ENCODE measurements at regions not wholly inside any gene's neighbourhood (a gene's known extent, or its start where the extent isn't known, plus 50 kb on each side); places are given as distances from the start of the nearest gene placed in this dataset.
A peak's percentile ranks its signal among the peaks of the same experiment; 100 is the strongest.

DNA sequence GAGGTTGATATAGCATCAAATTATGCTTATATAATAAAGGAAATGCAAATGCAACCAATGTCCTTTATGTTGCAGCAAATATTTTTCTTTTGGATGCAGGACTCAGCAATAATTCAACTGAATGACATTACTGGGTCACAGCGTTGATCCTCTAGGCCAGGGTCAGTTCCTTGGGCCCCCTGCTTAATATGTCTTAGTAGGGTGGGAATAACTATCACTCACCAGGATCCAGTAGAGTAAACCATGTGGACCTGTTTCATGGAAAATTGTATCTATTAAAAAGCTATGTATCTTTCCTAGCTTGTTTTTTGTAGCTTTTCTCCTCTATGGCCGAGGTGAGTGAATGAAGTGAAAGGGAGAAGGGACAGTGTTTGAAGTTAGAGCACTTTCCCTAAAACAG, 161.5 kb upstream of the SSTR1 start:
- Histone ChIP-seq H3F3A (ENCODE audit: insufficient read depth, low read length, poor library complexity, severe bottlenecking) (no peaks in the 10 kb centered on the region), H3K9me3 (ENCODE audit: low read length) (no peaks in the 10 kb centered on the region), H3K27me3 (ENCODE audit: insufficient read depth, low read depth, low read length) (no peaks in the 10 kb centered on the region), H3K36me3 (ENCODE audit: insufficient read depth, low read length) (no peaks in the 10 kb centered on the region), H2AFZ (ENCODE audit: low read depth, low read length) (no peak overlapping the region), H4K20me1 (ENCODE audit: insufficient read depth) (no peaks in the 10 kb centered on the region), H3K9me2 (ENCODE audit: insufficient read depth, low read length) (no peaks in the 10 kb centered on the region), H3K4me3 (ENCODE audit: low read length) (no peak overlapping the region), H3K79me2 (replicated peaks; ENCODE audit: insufficient read depth, low read length) (no peaks in the 10 kb centered on the region), H3K4me2 (ENCODE audit: low read length) (no peak overlapping the region), H3K27ac (ENCODE audit: low read length) (no peak overlapping the region), H3K9ac (ENCODE audit: low read length) (no peak overlapping the region)
- TF ChIP-seq, protein P1, sequence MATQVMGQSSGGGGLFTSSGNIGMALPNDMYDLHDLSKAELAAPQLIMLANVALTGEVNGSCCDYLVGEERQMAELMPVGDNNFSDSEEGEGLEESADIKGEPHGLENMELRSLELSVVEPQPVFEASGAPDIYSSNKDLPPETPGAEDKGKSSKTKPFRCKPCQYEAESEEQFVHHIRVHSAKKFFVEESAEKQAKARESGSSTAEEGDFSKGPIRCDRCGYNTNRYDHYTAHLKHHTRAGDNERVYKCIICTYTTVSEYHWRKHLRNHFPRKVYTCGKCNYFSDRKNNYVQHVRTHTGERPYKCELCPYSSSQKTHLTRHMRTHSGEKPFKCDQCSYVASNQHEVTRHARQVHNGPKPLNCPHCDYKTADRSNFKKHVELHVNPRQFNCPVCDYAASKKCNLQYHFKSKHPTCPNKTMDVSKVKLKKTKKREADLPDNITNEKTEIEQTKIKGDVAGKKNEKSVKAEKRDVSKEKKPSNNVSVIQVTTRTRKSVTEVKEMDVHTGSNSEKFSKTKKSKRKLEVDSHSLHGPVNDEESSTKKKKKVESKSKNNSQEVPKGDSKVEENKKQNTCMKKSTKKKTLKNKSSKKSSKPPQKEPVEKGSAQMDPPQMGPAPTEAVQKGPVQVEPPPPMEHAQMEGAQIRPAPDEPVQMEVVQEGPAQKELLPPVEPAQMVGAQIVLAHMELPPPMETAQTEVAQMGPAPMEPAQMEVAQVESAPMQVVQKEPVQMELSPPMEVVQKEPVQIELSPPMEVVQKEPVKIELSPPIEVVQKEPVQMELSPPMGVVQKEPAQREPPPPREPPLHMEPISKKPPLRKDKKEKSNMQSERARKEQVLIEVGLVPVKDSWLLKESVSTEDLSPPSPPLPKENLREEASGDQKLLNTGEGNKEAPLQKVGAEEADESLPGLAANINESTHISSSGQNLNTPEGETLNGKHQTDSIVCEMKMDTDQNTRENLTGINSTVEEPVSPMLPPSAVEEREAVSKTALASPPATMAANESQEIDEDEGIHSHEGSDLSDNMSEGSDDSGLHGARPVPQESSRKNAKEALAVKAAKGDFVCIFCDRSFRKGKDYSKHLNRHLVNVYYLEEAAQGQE (IDR thresholded peaks at IDR 0.05; ENCODE audit: borderline replicate concordance), result no peak
- TF ChIP-seq, protein P2, sequence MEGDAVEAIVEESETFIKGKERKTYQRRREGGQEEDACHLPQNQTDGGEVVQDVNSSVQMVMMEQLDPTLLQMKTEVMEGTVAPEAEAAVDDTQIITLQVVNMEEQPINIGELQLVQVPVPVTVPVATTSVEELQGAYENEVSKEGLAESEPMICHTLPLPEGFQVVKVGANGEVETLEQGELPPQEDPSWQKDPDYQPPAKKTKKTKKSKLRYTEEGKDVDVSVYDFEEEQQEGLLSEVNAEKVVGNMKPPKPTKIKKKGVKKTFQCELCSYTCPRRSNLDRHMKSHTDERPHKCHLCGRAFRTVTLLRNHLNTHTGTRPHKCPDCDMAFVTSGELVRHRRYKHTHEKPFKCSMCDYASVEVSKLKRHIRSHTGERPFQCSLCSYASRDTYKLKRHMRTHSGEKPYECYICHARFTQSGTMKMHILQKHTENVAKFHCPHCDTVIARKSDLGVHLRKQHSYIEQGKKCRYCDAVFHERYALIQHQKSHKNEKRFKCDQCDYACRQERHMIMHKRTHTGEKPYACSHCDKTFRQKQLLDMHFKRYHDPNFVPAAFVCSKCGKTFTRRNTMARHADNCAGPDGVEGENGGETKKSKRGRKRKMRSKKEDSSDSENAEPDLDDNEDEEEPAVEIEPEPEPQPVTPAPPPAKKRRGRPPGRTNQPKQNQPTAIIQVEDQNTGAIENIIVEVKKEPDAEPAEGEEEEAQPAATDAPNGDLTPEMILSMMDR (IDR thresholded peaks at IDR 0.05; ENCODE audit: poor library complexity, severe bottlenecking), result no peak
- no peak for TF ChIP-seq TAF1 (IDR thresholded peaks at IDR 0.05; ENCODE audit: low read depth)
- TF ChIP-seq EP300 (conservative IDR thresholded peaks at IDR 0.05; ENCODE audit: poor library complexity, severe bottlenecking), result no peak

DNA sequence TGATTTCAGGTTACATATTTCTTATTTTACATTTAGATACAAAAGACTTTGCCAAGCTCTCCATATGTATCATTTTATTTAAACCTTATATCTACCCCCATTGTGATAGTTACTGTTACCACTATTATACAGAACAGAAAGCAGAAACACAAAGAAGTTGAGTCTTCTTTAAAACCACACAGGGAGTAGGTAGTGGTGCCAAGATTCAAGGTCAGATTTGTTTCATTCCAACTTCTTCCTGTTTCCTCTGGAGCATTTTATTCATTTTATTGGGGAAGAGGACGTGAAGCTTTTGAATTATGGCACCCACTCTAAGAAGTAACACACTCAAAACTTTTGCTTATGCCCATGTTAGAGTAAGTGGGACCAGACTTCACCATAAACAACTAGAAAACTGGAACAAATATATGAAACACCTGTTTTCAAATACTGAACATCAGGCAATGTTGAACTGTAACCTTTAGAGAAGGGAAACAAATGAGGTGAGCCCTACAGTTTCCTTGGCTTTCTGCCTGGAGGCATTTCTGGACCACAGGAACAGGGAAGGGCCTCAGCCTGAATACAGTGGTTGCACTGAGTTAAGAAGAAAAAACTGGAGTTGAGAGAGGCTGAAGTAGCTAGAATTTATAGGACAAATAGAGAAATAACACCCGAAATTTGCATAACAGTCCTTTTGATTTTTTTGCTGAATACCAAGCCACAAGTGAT, 160.4 kb upstream of the SSTR1 start:
- no peak for TF ChIP-seq SMC3 (conservative IDR thresholded peaks at IDR 0.05; ENCODE audit: poor library complexity)
- TF ChIP-seq EP300 (conservative IDR thresholded peaks at IDR 0.05; ENCODE audit: poor library complexity, severe bottlenecking), result no peak
- no peak for TF ChIP-seq MXI1 (conservative IDR thresholded peaks at IDR 0.05; ENCODE audit: poor library complexity, severe bottlenecking)
- no peak for TF ChIP-seq TAF1 (IDR thresholded peaks at IDR 0.05; ENCODE audit: low read depth)
- no peak for TF ChIP-seq EZH2 (IDR thresholded peaks at IDR 0.05; ENCODE audit: borderline replicate concordance, insufficient read depth, low read length, poor library complexity, severe bottlenecking)

DNA sequence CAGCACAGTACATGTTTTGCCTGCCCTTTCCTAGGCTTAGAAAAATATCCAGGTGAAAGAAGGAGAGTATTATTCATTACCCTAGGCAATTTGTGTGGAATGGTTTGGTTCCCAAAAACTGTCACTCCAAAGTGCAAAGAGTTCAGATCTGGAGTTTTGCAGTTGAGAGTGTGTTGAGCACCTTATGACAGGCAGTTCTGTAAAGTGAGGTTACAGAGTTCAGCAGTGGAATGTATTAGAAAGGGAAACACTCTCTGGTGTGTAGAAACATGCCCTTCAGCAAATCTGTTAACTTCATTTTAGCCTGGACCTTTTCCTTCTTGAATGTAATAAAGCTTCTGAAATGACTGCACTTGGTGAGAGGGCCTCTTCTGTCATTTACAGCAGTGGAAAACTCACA, 154.0 kb upstream of the SSTR1 start:
- Histone ChIP-seq H3F3A (ENCODE audit: insufficient read depth, low read length, poor library complexity, severe bottlenecking) (no peaks in the 10 kb centered on the region), H3K27me3 (ENCODE audit: insufficient read depth, low read depth, low read length) (no peaks in the 10 kb centered on the region), H3K27ac (ENCODE audit: low read length) (no peak overlapping the region), H3K36me3 (ENCODE audit: insufficient read depth, low read length) (no peaks in the 10 kb centered on the region), H3K4me2 (ENCODE audit: low read length) (peak overlapping the region; percentile 26), H3K9me3 (ENCODE audit: low read length) (no peaks in the 10 kb centered on the region), H4K20me1 (ENCODE audit: insufficient read depth) (no peaks in the 10 kb centered on the region), H3K9ac (ENCODE audit: low read length) (no peak overlapping the region), H3K79me2 (replicated peaks; ENCODE audit: insufficient read depth, low read length) (no peaks in the 10 kb centered on the region), H3K4me3 (ENCODE audit: low read length) (no peak overlapping the region), H2AFZ (ENCODE audit: low read depth, low read length) (no peak overlapping the region), H3K9me2 (ENCODE audit: insufficient read depth, low read length) (no peaks in the 10 kb centered on the region)
- TF ChIP-seq POLR2AphosphoS5 (IDR thresholded peaks at IDR 0.05) (no peak), EP300 (conservative IDR thresholded peaks at IDR 0.05; ENCODE audit: poor library complexity, severe bottlenecking) (peak; percentile 28)

More for the DNA sequence above, 160.4 kb upstream of the SSTR1 start:
- H3F3A ChIP-seq (ENCODE audit: insufficient read depth, low read length, poor library complexity, severe bottlenecking), result no peaks in the 10 kb centered on the region
- no peaks in the 10 kb centered on the region for H4K20me1 ChIP-seq (ENCODE audit: insufficient read depth)
- no peak overlapping the region for H3K27ac ChIP-seq (ENCODE audit: low read length)
- H3K4me3 ChIP-seq (ENCODE audit: low read length), result no peak overlapping the region
- no peak overlapping the region for H2AFZ ChIP-seq (ENCODE audit: low read depth, low read length)
- no peaks in the 10 kb centered on the region for H3K36me3 ChIP-seq (ENCODE audit: insufficient read depth, low read length)
- no peak overlapping the region for H3K4me2 ChIP-seq (ENCODE audit: low read length)
- H3K9ac ChIP-seq (ENCODE audit: low read length), result no peak overlapping the region
- no peaks in the 10 kb centered on the region for H3K79me2 ChIP-seq (replicated peaks; ENCODE audit: insufficient read depth, low read length)
- H3K9me3 ChIP-seq (ENCODE audit: low read length), result no peaks in the 10 kb centered on the region
- H3K27me3 ChIP-seq (ENCODE audit: insufficient read depth, low read depth, low read length), result no peaks in the 10 kb centered on the region
- no peaks in the 10 kb centered on the region for H3K9me2 ChIP-seq (ENCODE audit: insufficient read depth, low read length)

Data from neural cell (in vitro differentiated cells).